GM18519 (cell line): ENCODE measurements at regions not wholly inside any gene's neighbourhood (a gene's known extent, or its start where the extent isn't known, plus 50 kb on each side); places are given as distances from the start of the nearest gene placed in this dataset.
"Not testable (repeated sequence)": the region's sequence is repeated elsewhere in the genome, so short reads cannot be mapped to it uniquely, and the experiment has no call there.

Experiments used
- ATAC-seq: cut with Tn5 transposase; IDR thresholded peaks from one replicate; pipeline ENCODE4 v1.9.1; 2021; ENCODE audit warnings: mild to moderate bottlenecking, moderate library complexity; ENCODE audit not compliant: unreplicated experiment, low FRiP score

DNA sequence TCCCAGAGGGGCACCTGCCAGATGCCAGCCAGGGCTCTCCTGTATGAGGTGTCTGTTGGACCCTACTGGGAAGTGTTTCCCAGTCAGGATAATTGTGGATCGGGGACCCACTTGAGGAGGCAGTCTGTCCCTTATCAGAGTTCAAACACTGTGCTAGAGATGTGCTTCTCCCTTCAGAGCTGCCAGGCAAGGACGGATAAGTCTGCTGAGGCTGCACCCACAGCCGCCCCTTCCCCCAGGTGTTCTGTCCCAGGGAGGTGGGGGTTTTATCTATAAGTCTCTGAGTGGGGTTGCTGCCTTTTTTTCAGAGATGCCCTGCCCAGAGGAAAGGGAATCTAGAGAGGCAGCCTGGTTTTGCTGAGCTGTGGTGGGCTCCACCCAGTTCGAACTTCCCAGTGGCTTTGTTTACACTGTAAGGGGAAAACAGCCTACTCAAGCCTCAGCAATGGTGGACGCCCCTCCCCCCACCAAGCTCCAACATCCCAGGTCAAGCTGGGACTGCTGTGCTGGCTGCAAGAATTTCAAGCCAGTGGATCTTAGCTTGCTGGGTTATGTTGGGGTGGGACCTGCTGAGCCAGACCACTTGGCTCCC is 324.0 kb upstream of the SETBP1 start:
- no peak for ATAC-seq

- ATAC-seq: no peak
Measured at GRCh38 chr18:44358402-44358801, 322.3 kb upstream of the SETBP1 start.

GRCh38 chr18:44359741-44360140 is 320.9 kb upstream of the SETBP1 start:
- ATAC-seq: not testable (repeated sequence)

DNA sequence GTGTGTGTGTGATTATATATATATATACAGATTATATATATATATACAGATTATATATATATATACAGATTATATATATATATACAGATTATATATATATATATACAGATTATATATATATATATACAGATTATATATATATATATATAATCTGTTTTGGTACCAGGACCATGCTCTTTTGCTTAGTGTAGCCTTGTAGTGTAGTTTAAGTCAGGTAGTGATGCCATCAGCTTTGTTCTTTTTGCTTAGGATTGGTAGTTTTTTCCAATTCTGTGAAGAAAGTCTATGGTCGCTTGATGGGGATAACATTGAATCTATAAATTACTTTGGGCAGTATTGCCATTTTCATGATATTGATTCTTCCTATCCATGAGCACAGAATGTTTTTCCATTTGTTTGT is 318.5 kb upstream of the SETBP1 start:
- not testable (repeated sequence) for ATAC-seq

GRCh38 chr18:44370861-44371260 is 309.8 kb upstream of the SETBP1 start:
- no peak for ATAC-seq

GRCh38 chr18:44374966-44375365 is 305.7 kb upstream of the SETBP1 start:
- no peak for ATAC-seq

DNA sequence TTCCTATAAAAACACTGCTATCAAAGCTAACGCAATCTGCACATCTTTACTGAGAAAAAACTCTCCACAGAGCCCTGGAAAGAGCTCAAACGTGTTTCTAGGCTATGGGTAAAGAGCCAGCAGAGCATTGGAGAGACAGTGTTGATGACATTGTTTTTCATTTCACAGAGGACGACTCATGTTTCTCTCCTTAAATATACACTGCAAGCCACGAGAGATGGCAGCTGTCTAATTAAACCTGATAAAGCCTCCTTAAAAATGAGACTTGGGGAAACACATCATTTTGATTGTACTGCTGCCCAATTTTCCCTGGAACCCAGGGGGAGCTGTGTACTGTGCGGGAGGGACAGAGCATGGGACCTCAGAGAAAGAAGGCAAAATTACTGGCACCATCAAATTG is 294.3 kb upstream of the SETBP1 start:
- no peak for ATAC-seq

GRCh38 chr18:44388329-44388728 is 292.4 kb upstream of the SETBP1 start:
- ATAC-seq: no peak

DNA sequence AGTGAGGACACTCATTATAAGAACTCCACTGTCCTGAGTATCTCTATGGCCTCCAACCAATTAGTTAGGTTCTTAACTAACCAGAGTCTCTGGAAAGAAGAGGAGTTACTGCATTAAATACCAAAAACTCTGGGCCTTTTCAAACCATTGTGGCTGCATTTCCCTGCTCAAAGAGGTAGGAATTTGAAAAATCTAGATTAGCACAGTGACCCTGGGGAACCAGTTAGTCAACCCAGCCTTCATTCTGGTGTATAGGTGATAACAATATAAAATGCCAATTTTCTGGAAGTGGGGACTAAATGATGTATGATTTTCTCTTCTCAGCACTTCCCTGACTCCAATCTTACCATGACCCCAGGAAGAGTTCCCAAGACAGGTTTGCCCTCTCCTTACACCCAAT is 287.8 kb upstream of the SETBP1 start:
- no peak for ATAC-seq

DNA sequence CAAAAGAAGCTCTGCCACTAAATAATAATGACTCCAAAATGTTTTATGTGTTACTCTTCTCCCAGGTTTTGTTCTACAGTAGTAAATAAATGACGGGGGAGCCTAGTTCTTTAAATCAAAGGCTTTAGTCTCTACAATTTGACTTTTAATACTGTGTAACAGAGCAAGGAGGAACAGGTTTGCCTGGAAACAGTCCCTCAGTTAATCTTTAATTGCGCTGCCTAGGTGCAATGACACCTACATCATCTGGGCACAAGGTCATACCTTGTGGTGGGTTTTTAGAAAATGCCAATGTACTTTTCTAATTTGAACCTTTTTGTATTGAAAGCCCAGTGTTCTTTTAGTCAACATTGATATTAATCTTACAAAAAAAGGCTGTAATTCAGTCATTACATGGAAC is 287.3 kb upstream of the SETBP1 start:
- no peak for ATAC-seq

DNA sequence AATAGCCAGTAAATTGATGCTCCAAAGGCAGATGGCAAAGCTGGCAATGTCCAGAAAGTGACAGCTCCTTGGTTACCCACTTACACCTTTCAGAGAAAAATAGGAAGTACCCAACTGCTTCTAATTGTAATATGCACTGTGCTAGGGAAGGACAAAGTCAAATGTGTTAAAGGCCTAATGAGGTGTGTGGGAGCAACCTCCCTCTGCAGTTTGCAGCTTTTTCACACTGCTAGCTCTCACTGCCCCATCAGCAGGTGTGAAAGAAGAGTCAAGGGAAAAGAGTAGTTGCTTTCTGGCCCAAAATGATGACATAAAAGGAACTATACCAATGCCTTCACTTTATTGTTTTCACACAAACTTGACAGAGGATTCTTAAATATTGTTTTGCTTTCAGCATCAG is 284.1 kb upstream of the SETBP1 start:
- ATAC-seq: no peak

GRCh38 chr18:44409071-44409470 is 271.6 kb upstream of the SETBP1 start:
- ATAC-seq: no peak

DNA sequence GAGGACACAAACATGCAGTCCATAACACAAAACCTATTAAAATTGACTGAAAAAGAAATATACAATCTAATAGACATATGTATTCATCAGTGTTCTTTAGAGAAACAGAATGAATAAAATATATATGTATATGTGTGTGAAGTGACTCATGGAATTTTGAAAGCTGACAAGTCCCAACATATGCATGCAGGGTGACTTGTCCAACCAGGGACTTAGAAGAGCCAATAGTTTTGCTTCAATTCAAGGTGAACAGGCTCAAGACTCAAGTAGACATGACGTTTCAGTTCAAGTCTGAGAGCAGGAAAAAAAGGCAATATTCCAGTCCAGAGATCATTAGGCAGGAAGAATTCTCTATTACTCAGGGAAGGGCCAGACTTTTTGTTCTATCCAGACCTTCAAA is 271.2 kb upstream of the SETBP1 start:
- no peak for ATAC-seq

DNA sequence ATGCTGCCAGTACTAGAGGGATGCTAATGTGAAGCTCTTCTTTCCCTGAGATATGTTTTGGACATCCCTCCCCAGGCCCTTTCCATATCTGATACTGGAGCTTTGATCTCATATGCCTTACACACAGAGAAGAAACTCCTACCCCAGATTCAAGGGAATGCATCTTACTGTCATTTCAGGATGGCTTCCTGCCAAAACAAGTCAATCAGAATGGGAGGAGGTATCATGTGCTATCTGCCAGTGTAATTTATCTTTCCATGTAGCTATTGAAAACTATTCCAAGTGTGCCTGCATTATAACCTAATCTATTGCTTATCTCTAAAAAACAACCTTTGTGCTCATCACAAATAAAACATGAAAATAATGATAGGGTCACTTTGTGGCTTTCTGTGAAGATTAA is 269.9 kb upstream of the SETBP1 start:
- ATAC-seq: no peak

- ATAC-seq: no peak
Measured at GRCh38 chr18:44411262-44411905, 269.3 kb upstream of the SETBP1 start.

DNA sequence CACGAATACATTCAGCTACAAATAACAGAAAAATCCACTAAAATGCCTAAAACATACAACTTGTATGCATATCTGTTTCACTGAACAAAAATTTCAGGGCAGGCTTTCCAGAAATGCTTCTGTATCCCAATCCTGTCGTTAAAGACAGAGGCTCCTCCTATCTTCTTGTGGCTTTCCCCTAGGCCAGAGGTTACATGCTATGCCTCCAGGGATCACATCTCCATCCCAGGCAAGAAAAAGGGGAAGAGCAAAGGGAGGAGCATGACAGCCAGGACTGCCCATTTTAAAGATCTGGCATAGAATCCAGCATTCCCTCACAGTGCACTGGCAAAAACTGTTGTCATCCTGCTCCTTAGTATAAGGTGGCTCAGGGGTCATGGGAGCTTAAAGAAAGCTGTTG is 268.7 kb upstream of the SETBP1 start:
- no peak for ATAC-seq

GRCh38 chr18:44423814-44424644 is 256.7 kb upstream of the SETBP1 start:
- ATAC-seq: no peak

GRCh38 chr18:44424645-44425035 is 256.0 kb upstream of the SETBP1 start:
- ATAC-seq: no peak

DNA sequence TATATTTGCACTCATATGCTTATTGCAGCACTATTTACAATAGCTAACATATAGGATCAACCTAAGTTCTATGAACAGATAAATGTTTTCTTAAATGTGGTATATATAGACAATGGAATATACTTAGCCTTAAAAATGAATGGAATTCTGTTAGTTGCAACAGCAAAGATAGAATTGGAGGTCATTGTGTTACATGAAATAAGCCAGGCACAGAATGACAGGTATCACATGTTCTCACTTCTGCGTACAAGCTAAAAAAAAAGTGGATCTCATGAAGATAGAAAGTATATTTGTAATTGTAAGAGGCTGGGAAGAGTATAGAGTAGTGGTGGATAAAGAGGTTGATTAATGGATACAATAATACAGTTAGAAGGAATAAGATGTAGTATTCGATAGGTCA is 255.5 kb upstream of the SETBP1 start:
- no peak for ATAC-seq

GRCh38 chr18:44437603-44438002 is 243.1 kb upstream of the SETBP1 start:
- ATAC-seq: no peak

- ATAC-seq: no peak
Measured at GRCh38 chr18:44450226-44450625, 230.5 kb upstream of the SETBP1 start.

DNA sequence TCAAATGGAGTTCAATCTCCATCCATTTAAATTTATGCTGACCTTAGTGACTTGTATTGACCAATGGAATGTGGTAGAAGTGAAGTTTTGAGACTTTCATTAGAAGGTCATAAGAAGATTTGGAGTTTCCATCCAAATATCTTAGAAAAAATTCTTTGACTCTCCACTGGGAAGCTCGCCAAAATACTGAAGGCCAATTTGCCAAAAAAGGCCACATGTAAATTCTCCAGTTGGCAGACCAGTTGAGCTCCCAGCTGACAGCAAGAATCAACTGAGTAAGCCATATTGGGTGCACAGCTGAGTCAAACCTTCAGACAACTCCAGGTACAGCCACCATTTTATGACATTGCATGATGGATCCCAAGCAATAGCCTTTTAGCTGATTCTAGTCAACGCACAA is 228.3 kb upstream of the SETBP1 start:
- no peak for ATAC-seq
